Heart right ventricle (tissue), 16 donors: ENCODE measurements at regions not wholly inside any gene's neighbourhood (a gene's known extent, or its start where the extent isn't known, plus 50 kb on each side); places are given as distances from the start of the nearest gene placed in this dataset.

Experiments used
- ATAC-seq, 8 donors: fragments of 200-7000 bp; cut with Tn5 transposase; one replicate each; pipeline ENCODE4 v1.9.1; 2020; ENCODE audit warnings: mild to moderate bottlenecking in 8 of 8, moderate library complexity in 8 of 8, moderate number of reproducible peaks in 1 of 8
- DNase-seq, 2 donors: peaks; one replicate each; pipeline ENCODE4 v3.0.0-alpha.2; 2020
- H3K27ac ChIP-seq, 10 donors: fragments of 200-600 bp; sonication (generic) in 2 of 10; one replicate each; pipeline versions ENCODE4 v1.5.0 to v1.8.0; 2020 to 2022; ENCODE audit warnings: mild to moderate bottlenecking in 3 of 10
- H3K27me3 ChIP-seq, 7 donors: fragments of 200-600 bp; one replicate each; pipeline ENCODE4 v1.8.0; 2021 to 2022; ENCODE audit warnings: mild to moderate bottlenecking in 2 of 7
- H3K36me3 ChIP-seq, 9 donors: fragments of 200-600 bp; sonication (generic) in 1 of 9; one replicate each; pipeline versions ENCODE4 v1.5.0 to v1.8.0; 2020 to 2022; ENCODE audit warnings: mild to moderate bottlenecking in 2 of 9
- H3K4me1 ChIP-seq, 9 donors: fragments of 200-600 bp; sonication (generic) in 1 of 9; one replicate each; pipeline versions ENCODE4 v1.5.0 to v1.8.0; 2020 to 2022; ENCODE audit warnings: mild to moderate bottlenecking in 4 of 9
- H3K4me3 ChIP-seq, 10 donors: fragments of 200-600 bp; sonication (generic) in 2 of 10; one replicate each; pipeline versions ENCODE4 v1.5.0 to v1.8.0; 2020 to 2022; ENCODE audit warnings: mild to moderate bottlenecking in 7 of 10, moderate library complexity in 2 of 10
- H3K9me3 ChIP-seq, 11 donors: fragments of 200-600 bp in 10 of 11; sonication (generic) in 2 of 11; one replicate each; pipeline versions ENCODE4 v1.5.0 to v1.8.0; 2013 to 2022; ENCODE audit warnings: mild to moderate bottlenecking in 2 of 11, control low read depth in 1 of 11, moderate library complexity in 1 of 11
- WGBS, 2 donors: extraction: QIAGEN DNeasy Blood & Tissue Kit; methylation state at CpG; one replicate each; pipeline ENCODE4 v1.1.7; 2013; ENCODE audit warnings: inconsistent platforms in 1 of 2; 5-methylcytosine and 5-hydroxymethylcytosine counted together
- intact Hi-C, 10 donors: fragments of 100-400 bp; cut with DNase I; formaldehyde crosslinking; loops; one replicate each; pipeline versions ENCODE4 v1.11.1 to v1.14.2; 2022
- TF ChIP-seq, protein P1 (sequence below), 9 donors: fragments of 200-600 bp; sonication (generic) in 2 of 9; IDR thresholded peaks; one replicate each; pipeline versions ENCODE4 v1.5.0 to v1.8.0; 2021 to 2022; ENCODE audit warnings: antibody characterized with exemption in 9 of 9, mild to moderate bottlenecking in 5 of 9, moderate library complexity in 1 of 9
- donor health status: Arrhythmogenic right ventricular cardiomyopathy.
- donor health status: ischemic (EF 13 %, LVEDD 7.1; RV severe dilation, severe dysfunction).
- donor health status: healthy with polysubstance abuse.
- donor health status: DM: no; HTN: yes; CAD: no.
- donor health status: DM: no; HTN: no; CAD: no.
- donor health status: ischemic (EF 25% LVEDD 6.9; RV normal size, moderate dysfunction).
- donor health status: ischemic (EF 25% LVEDD 5.7; RV mildly dilated, moderate dysfunction).
- donor health status: healthy.
- donor health status: DM: yes; HTN: yes; CAD: no.
- donor health status: Ischemic cardiomyopathy.
- donor health status: ischemic (EF 35%, LVEDD 5.7; RV mildly dilated, moderate dysfunction).
- donor health status: nonischemic (EF 11% LVEDD 7.7; RV severe dilation, severe dysfunction).
- donor health status: DM: yes; HTN: yes; CAD: no.
- donor health status: PGD.
- donor health status: ischemic (EF 29% LVEDD 5.4; RV normal size, mild dysfunction).
- donor health status: nonischemic (EF 23%, LVEDD 6.1; RV moderate dilation, normal function).

DNA sequence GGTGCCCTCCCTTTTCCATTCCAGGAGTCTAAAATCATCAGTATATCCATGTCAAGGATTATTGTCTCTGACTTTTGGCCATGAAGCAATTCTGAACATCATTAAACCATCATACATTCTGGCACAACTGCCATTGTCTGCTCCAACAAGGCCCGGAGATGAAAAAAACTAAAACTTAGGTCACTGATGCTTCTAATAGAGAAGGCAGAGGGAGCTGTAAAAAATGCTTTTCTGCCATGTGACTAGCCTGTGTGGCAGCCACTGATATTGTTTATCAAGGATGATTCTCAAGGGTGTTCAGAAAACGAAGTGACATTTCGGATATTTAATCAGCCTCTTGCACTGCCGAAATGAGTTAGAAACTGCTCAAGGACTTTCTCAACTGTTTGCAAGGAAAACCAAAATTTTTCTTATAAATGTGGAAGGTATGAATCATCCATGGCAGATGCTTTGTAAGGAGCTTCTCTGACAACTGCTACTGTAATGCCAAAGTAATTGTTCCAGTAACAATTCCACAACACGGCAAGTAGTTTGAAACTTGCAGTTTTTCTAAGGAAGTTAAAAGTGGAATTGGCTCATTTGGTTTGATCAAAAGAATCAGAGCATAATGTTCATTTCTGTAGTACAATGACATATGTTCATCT is 1076.5 kb upstream of the FLRT2 start:
- H3K4me3 ChIP-seq = no peak overlapping the region
- TF ChIP-seq, protein P1, sequence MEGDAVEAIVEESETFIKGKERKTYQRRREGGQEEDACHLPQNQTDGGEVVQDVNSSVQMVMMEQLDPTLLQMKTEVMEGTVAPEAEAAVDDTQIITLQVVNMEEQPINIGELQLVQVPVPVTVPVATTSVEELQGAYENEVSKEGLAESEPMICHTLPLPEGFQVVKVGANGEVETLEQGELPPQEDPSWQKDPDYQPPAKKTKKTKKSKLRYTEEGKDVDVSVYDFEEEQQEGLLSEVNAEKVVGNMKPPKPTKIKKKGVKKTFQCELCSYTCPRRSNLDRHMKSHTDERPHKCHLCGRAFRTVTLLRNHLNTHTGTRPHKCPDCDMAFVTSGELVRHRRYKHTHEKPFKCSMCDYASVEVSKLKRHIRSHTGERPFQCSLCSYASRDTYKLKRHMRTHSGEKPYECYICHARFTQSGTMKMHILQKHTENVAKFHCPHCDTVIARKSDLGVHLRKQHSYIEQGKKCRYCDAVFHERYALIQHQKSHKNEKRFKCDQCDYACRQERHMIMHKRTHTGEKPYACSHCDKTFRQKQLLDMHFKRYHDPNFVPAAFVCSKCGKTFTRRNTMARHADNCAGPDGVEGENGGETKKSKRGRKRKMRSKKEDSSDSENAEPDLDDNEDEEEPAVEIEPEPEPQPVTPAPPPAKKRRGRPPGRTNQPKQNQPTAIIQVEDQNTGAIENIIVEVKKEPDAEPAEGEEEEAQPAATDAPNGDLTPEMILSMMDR (IDR thresholded peaks at IDR 0.05) = no peak
- no peaks in the 10 kb centered on the region for H3K36me3 ChIP-seq
- no peaks in the 10 kb centered on the region for H3K27me3 ChIP-seq
- no peaks in the 10 kb centered on the region for H3K9me3 ChIP-seq
- no peaks in the 10 kb centered on the region for H3K4me1 ChIP-seq
- DNase-seq (no peak), ATAC-seq (no peak)
- intact Hi-C loops = no loop called here
- WGBS, 2 donors = 58 to 59% methylated on average over 5 of the region's 5 CpGs
- no peak overlapping the region for H3K27ac ChIP-seq

DNA sequence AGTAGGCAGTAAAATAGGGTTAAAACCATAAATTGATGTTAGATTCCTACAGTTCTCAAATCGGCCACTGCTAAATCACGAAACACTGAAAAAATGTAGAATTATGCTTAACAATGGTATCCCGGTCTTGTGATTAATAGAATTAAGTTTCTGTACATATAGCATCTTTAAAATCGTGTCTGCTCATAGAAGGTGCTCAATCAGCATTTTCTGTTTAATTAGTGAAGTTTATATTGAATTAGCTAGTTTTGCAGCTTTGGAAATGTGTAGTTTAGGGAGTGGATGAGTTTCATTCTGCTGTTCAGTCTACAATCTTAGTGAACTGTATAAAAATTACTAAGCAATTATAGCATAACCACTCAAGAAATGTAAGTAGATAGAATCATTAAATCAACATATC is 1075.8 kb upstream of the FLRT2 start:
- Histone ChIP-seq H3K9me3 (no peaks in the 10 kb centered on the region), H3K4me3 (no peak overlapping the region), H3K4me1 (no peaks in the 10 kb centered on the region), H3K27ac (no peak overlapping the region), H3K36me3 (no peaks in the 10 kb centered on the region), H3K27me3 (no peaks in the 10 kb centered on the region)
- WGBS, 2 donors = 91 to 94% methylated on average over 4 of the region's 4 CpGs
- DNase-seq (no peak), ATAC-seq (no peak)
- TF ChIP-seq, protein P1 (IDR thresholded peaks at IDR 0.05) = no peak
- intact Hi-C loops = no loop called here

DNA sequence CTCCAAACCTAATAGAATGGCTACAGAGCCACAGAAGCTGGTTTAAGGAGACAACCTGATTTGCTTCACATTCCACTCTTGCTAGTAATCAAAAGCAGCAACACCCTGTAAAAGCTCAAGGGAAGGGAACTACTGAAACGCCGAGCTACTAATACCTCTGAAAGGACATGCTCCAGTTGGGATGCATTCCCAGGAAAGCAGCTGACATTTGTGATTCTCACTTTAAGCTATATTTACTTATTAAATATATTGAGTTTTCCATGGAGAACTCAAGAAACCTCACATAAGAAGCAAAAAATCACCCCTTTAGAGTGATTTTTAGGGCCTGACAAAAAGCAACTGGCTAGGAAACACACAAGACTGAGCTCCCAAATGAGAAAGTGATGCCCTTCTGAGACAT is 1073.0 kb upstream of the FLRT2 start:
- no peaks in the 10 kb centered on the region for H3K4me1 ChIP-seq
- no peaks in the 10 kb centered on the region for H3K9me3 ChIP-seq
- no peak for ATAC-seq
- H3K27me3 ChIP-seq = no peaks in the 10 kb centered on the region
- H3K36me3 ChIP-seq = no peaks in the 10 kb centered on the region
- no peak overlapping the region for H3K4me3 ChIP-seq
- no peak overlapping the region for H3K27ac ChIP-seq
- intact Hi-C loops = no loop called here
- WGBS, 2 donors = 72 to 80% methylated on average over 2 of the region's 2 CpGs
- TF ChIP-seq, protein P1 (IDR thresholded peaks at IDR 0.05) = no peak
- DNase-seq = no peak

DNA sequence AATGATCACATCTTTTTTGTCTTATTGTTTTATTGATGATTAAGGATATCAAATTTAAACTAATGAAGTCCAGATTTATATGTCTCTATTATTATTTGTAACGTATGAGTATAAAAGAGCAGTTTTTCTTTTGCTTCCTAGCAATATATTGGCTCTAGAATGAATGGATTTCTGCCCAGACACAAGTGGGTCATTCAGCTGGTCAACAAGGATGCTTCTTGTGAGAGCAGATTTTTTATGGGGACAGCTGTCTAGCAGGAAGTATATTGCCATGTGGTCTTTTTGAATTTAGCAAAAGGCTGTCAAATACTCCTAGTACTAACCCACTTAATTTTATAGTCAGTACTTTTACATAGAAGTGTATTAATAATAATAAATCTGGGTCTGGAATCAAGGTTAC is 1071.1 kb upstream of the FLRT2 start:
- intact Hi-C loops = no loop called here
- no peak for DNase-seq
- H3K27ac ChIP-seq = no peak overlapping the region
- H3K4me3 ChIP-seq = no peak overlapping the region
- H3K36me3 ChIP-seq = no peaks in the 10 kb centered on the region
- H3K9me3 ChIP-seq = no peaks in the 10 kb centered on the region
- no peaks in the 10 kb centered on the region for H3K27me3 ChIP-seq
- TF ChIP-seq, protein P1 (IDR thresholded peaks at IDR 0.05) = no peak
- ATAC-seq = no peak
- H3K4me1 ChIP-seq = no peaks in the 10 kb centered on the region
- WGBS, 2 donors = 67 to 68% methylated on average over 1 of the region's 1 CpG
